GM18858 (cell line): ENCODE measurements at regions not wholly inside any gene's neighbourhood (a gene's known extent, or its start where the extent isn't known, plus 50 kb on each side); places are given as distances from the start of the nearest gene placed in this dataset.

Experiments used
- ATAC-seq: cut with Tn5 transposase; IDR thresholded peaks from one replicate; pipeline ENCODE4 v1.9.1; 2021; ENCODE audit not compliant: unreplicated experiment

DNA sequence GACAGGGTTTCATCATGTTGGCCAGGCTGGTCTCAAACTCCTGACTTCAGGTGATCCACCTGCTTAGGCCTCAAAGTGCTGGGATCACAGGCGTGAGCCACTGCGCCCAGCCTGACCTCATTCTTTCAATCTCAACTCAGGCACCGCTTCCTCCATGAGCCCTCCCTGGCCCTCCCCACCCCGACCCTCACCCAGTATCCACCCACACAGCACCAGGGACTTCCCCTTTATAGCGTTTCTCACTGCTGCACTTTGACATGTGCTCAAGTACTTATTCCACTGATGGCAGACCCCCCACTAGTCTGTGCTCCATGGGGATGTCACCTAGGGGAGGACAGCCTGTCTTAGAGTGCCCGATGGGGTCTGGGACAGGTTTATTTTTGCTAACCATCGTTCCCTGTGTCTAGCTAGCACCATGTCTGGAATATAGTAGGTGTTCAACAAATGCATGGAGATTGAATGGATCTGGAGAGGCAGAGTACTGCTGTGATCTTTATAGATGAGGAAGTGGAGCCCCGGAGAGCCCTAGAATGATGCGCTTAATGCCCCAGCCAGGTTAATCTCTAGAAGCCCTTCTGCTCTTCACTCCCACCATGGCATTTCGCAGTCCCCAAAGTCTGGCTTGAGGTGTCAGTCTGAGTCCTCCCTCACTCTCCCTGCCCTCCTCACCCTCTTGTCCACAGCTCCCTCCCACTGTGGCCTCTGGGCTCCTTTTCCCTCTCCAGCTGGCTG is 258.8 kb downstream of the RPS24 start:
- no peak for ATAC-seq

DNA sequence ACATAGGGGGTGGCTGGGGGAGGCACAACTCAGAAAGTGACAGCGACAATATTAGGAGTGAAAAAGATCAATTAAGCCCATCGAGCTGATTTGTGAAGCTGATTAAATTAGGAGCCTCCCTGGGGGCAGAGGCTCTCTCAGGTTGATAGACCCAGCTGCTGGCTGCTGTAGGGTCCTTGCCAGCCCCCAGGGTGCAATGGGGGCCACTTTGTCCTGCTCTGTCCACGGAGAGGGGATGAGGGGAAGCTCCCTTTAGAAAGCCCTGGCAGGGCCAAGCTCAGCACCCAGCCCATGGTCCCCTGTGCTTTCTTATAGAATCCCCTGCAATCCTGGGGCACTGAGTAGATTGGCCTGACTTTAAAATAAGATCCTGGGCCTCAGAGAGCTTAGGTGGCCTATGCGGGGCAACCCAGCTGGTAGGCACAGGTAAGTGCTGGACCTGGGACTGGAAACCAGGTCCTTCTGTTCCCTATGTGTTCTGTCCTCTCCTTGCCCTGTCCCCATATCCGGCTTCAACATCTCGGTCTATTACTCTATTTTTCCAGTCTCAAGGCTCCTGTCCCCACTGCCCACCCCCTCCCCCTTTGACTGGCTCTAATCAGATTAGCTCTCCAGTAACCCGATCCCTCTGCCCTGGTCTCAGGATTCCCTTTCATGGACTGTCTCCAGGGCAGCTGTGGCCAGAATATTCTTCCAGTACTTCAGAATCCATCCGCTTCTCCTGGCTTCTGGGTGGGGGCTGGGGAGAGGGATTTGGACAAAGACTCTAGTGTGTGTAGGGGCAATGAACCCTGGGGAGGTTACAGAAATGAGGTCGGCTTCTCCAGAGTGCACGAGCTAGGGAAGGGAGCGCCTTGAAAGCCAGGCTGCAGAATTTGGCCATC is 259.6 kb downstream of the RPS24 start:
- ATAC-seq: no peak

DNA sequence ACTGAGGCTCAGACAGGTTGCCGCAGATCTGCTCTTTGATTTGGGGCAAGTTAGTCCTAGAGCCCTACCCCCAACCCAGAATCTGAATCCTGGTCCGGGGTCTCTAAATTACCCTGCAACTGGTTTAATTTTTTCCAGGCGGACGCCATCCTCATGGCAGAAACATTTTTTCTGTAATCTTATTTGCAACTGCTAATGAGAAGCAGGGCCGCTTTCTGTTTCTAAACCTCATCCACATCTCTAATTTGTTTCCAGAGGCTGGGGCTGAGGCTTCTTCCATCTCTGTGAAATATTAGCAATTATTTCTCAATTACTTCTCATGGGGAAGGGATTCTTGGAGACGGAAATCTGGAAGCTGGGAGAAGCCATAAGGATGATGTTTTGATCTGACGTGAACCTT is 261.6 kb downstream of the RPS24 start:
- no peak for ATAC-seq

DNA sequence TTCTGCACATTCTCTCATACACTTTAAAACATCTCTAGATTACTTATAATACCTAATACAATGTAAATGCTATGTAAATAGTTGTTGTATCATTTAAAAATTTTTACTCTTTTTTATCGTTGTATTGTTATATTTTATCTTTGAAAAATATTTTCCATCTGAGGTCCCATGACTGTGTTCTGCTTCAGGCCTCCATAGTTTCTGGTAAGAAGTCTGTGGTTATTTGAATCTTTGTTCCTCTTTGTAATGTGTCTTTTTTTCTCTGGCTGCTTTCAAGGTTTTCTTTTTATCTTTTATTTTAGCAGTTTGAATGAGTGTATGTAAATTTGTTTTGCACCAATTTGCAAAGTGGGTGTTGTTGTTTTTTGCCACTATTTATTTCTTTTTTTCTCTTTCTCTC is 263.1 kb downstream of the RPS24 start:
- ATAC-seq: no peak

DNA sequence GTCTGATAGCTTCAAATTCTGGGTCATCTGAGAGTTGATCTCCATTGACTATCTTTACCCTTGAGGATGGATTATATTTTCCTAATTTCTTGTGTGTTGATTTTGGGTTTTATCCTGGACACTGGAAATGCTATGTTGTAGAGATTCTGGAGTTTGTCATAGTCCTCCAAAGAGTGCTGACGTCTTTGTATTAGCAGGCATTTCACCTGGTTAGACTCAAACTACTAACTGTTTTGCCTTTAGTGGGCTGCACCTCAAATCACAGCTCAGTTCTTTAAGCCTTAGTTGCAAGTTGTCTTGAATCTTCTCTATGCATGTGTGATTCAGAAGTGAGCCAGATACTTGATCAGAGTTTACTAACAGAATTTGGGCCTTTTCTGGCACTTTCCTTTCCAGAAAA is 264.3 kb downstream of the RPS24 start:
- no peak for ATAC-seq

DNA sequence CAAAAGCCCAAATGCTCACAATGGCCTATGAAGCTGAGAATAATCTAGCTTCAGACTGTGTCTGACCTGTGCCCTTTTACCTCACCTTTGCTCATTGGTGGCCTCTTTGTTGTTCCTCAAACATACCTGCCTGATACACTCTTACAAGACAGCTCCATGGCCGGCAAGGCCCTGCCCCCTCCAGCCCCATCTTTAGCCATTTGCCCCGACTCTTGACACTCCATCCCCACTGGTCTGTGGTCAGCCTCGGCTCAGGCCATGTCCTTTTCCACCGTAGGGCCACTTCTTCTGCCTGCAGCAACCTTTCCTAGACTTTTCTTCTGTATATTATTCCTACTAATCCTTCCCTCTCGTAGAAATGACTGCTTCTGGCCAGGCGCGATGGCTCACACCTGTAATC is 265.2 kb downstream of the RPS24 start:
- no peak for ATAC-seq

DNA sequence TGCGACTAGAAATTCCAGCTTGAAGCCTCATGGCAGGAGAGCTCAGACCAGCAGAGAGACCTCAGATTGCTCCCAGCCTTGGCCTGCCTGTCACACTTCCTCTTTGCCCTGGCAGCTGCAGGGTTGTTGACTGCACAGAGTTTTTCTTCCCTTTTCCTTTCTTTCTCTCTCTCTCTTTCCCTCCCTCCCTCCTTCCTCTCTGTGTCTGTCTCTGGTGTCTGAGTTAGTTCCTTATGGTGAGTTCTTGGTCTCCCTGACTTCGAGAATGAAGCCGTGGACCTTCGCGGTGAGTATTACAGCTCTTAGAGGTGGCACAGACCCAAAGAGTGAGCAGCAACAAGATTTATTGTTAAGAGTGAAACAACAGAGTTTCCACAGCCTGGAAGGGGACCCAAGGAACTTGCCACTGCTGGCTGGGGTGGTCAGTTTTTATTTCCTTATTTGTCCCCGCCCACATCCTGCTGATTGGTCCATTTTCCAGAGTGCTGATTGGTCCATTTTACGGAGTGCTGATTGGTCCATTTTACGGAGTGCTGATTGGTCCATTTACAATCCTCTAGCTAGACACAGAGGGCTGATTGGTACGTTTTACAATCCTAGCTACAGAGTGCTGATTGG is 266.3 kb downstream of the RPS24 start:
- ATAC-seq: no peak

DNA sequence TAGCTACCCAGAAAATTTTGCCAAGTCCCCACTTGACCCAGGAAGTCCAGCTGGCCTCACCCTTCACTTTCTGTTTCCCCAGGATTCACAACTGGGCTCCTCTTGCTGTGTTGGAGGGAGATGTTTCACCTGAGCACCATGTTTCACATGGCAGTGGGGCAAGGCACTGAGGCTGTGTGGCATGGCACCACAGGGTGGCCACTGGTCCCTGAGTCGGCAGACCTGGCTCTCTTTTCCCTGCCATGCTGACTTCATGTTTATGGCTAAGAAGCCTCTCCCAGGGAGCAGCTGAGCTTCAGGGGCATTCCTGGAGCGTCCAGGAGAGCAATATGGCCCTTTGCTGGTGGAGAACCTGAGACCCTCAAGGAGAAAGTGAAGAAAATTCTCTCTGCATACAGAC is 266.9 kb downstream of the RPS24 start:
- no peak for ATAC-seq

DNA sequence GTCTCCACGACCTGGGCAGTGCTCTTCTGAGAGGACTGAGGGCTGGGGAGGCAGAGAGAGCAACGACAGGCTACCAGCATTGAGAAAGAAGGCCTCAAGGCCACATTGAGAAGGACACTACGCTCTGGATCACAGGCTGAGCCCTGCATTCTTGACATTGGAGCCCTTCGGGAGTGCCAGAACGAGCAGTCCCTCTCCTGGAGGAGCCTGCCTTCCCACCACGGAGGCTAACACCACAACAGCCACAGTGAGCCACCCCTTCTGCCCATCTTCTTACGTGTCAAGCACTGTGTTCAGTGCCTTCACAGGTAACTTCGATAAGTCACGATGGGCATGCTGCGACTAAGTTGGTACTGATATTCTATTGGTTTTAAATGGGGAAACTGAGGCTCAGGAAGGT is 267.8 kb downstream of the RPS24 start:
- ATAC-seq: no peak

DNA sequence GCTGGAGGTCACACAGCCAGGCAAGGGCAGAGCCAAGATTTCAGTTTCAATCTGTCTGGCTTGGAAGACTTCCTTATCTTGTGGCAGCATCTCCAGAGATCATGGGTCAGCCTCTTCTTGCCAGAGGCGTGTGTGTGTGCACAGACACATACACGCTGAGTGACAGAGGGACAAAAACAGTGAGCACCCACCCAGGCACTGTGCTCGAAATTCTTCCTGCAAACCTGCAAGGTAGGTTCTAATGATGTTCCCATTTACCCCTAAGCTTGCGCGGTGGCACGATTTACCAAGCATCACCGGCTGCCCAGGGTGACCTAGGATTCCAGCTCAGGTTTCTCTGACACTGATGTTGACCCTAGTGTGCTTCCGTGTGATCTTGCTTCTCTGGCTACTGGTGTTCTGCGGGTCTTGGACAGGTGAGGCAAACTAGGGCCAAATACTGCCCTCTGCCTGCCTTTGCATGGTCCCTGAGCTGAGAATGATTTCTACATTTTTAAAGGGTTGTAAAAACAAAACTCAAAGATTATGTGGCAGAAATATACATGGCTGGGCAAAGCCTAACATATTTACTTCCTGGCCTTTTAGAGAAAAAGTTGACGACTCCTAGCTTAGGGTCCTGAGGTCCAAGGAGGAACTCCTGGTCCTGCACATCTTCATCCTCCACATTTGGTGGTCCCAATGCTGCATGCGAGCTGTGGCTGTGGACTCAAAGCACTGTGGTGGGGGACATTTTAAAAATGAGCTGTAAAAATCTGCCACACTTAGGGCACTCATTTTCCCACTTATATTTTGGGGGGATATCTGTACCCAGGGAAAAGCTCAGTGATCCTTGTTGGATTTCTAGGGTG is 268.5 kb downstream of the RPS24 start:
- ATAC-seq: no peak

DNA sequence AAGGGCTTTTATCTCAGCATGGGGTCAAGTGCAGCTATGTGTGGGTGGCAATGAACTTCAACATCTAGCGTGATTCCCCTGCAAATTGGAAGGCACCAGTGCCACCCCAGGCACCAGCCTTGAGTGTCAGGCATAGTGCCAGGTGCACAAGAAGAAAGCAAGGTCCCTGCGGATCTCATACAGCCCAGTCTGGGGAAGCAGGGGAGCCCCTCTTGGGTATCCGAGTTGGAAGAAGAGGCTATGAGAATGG is 269.0 kb downstream of the RPS24 start:
- no peak for ATAC-seq

DNA sequence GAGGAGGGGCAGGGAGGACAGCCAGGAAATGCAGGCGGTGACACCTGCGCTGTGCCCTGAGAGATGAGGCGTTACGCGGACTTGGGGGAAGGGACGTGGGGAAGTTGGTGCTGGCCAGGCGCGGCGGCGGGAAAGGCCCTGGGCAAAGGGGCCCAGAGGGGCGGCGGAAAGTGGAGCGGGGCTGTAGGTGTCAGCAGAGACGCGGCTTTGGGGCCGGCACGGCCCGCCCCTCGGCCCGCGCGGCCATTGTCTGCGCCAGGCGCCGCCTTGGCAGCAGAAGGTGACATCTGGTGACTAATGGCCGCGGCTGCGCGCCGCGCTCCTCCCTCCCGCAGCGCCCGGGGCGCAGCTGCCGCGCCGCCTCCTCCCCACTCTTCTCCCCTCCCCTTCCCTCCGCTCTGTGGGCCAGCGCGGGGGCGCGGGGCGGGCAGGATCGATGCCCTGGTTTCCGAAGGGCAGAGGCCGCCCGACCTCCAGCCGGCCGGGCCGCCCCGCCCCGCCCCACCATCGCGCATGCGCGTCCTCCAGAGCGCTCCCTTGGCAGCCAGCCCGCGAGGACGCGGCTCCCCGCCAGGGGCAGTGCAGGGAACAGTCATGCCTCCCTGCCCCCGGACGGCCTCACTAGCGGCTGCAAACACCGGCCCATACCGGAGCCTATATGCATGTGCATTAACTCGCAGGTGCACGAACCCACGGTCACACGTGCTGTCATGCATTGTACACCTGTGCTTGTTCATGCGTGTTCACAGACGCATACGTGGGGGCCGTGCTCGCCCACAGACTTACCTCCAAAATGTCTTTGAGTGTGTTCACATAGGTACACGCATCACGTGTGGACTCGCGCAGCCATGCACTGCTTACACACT is 269.6 kb downstream of the RPS24 start:
- ATAC-seq: peak; percentile 84

DNA sequence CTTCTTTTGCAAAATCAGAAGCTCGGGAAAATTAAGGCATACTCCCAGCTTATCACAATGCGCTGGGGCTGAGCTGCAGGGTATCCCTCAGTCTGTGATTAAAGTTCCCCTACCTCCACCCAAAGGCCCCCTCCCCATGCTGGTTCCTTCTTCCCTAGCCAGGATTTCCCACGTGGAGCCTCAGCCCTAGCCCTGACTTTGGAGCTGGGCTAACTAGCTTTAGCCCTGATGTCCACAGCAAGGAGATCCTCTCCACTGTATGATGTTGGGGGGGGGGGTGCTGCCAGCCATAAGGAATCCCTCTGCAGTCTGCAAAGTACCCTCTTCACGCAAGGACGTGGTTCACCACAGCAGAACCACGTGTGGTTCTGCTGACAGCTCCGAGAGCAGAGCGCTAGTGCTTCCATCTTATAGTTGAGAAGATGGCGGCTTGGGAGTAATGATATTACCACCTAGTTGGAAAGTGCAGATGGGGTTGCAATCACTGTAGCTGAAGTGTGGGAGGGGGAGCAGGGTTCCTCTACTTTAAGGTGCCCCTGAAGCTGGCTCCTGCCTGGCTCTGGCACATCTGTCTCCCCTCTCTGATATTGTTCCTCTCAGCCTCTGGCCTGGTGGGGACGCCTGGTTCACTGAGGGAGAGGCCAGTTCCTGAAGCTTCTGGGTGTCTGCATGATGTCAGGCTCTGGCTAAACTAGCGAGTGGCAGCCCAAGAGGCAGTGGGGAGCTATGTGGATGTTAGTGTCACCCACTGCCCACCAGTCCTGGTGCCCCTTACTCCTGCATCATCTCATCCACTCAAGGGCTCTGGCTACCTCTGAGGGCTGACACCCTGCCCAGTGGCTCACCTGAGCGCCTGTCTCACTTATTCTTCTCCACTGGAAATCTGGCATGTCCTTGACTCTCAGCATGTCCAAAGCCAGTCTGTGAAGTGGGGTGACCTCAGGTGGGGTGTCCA is 270.7 kb downstream of the RPS24 start:
- ATAC-seq: no peak

DNA sequence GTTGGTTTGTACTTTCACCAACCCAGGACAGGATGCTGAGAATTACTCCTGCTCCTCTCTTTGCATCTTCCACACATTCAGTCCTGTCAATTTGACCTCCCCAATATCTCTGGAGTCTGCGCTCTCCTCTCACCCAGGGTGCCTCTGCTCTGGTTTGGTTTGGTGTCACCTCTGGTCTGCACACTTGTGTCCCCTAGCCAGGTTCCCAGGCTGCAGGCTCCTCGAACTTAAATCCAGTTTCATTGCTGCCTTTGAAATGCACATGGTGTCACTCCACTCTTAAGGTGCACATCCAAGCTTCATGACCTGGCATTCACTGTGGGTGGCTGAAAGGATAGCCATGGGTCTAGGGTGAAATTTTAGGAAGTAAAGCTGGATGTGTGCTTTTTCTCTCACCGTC is 271.6 kb downstream of the RPS24 start:
- no peak for ATAC-seq

DNA sequence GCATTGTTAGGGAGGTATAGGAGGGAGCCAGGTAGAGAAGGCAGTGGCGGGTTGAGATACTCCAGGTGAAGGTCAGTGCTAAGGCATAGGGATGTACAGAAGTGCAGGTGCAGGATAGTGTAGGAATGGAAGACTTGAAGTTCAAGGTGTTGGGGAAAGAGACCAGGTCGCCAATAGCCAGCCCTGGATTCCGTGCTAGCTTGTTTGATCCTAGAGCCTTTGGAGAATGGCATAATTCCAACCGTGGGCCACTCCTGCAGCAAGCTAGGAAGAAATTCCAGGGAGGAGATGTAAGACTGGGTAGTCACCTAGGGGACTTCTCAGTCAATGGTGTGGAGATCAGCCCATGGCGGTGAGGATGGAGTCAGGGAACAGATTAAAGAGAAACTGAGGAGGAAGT is 272.7 kb downstream of the RPS24 start:
- ATAC-seq: no peak

DNA sequence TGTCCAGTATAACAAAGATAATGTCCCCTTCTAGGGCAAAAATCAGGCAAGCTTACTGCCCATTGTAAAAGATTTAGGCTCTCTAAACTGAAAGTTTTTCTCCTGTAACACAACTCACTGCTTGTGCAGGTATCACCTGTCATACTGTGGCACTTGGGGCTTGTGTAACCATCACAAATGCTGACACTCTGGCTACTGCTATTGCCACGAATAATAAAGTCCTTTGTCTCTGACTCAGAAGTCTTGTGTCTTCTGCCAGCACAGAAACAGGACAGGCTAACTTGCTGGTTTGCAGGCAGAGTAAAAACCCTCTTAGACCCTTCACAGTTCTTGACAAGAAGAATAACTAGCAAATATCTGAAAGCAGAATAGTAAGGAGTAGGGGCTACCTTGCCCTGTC is 273.9 kb downstream of the RPS24 start:
- ATAC-seq: no peak

DNA sequence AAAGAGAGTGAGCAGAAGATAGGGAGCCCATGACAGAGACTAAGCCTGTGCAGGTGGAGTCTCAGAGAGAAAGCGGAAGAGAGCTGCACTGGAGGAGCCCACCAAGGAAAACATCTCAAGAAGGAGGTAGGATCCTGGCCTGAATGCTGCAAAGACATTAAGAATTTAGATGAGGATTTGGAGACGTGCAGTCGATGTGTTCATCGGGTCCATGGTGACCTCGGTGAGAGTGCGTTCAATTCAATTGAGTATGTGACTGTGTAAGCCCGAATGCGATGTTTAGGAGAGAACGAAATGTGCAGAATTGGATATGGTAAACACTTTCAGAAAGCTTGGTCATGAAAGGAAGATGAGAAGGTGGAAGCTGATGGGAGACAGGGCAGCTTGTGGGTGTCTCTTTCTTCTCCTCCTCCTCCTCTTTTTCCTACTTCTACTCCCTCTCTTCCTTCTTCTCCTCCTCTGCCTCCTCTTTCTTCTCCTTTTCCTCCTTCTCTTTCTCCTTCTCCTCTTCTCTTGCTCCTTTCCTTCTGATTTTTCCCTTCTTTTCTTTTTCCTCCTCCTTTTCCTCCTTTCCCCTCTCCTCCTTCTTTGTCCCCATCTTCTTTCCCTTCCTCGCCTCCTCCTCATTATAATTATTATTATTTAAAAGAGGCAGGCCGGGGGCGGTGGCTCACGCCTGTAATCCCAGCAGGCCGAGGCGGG is 276.0 kb downstream of the RPS24 start:
- no peak for ATAC-seq

DNA sequence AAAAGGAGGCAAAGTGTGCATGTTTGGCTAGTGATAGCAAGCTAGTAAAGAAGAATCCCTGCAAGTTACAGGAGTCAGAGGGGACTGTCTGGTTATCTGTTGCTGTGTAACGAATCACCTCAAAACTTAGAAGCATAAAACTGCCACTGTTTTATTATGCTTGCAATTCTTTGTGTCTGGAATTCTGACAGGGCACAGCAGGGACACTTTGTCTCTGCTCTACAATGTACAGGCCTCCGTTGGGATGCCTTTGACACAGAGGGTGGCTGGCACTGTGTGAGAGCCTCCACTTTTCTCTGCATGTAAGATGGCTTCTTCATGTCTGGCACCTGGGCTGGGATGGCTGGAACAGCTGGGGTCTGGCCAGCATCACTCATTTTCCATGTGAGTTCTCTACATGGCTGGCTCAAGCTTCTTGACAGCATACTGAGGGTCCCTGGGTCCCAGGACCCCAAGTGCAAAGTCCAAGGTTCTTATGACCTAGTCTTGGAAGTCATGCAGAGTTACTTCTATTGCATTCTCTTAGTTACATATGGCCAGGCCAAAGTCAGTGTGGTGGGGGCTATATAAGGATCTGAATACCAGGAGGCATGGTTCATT is 276.9 kb downstream of the RPS24 start:
- no peak for ATAC-seq
